Frontal cortex (tissue), 3 donors: ENCODE measurements at regions not wholly inside any gene's neighbourhood (a gene's known extent, or its start where the extent isn't known, plus 50 kb on each side); places are given as distances from the start of the nearest gene placed in this dataset.
A peak's percentile ranks its signal among the peaks of the same experiment; 100 is the strongest.
"Not testable (repeated sequence)": the region's sequence is repeated elsewhere in the genome, so short reads cannot be mapped to it uniquely, and the experiment has no call there.

ENCODE experiments used
- DNase-seq, 2 donors: peaks; one replicate each; pipeline ENCODE4 v3.0.0; 2012; ENCODE audit warnings: low spot score in 2 of 2
- FAIRE-seq: peaks from 2 replicates; lab custom pipeline; 2012; peaks lifted over from hg19 to GRCh38; lab: Jason Lieb, UNC
- donor health status: control.
- donor health status: control.
- donor health status: control.

- DNase-seq (no peak), FAIRE-seq (no peak)
Measured at GRCh38 chr22:48307931-48308330, 1519.7 kb downstream of the BRD1 start.

DNA sequence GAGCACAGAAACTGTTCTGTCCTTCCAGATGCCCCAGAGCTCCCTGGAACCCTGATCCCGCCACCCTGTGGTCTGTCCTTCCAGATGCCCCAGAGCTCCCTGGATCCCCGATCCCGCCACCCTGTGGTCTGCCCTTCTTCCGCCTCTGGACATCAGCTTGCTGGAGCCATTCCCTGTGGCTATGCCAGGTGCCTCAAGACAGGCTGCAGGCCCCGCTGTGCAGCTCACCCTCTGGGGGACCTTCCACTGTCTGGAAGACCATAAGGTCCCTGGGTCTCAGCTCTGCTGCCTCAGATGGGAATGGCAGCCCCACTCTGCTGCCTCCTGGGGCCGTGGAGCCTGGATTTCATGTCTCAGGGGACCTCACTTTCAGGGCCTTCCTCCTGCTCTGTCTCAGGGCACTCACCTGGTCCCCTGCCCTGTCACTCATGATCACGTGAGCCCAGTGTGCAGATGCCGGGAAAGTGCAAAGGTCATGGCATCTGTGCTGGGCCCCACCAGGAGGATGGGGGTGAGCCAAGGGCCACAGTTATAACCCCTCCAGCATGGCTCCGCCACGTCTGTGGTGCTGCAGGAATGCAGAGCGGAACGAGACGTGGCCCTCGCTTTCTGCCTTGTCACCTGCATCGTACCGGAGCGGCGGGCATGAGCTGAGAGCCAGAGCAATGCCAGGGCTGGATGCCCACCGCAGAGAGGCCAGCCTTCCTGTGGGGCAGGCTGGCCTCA is 1520.7 kb downstream of the BRD1 start:
- FAIRE-seq: no peak
- no peak for DNase-seq

DNA sequence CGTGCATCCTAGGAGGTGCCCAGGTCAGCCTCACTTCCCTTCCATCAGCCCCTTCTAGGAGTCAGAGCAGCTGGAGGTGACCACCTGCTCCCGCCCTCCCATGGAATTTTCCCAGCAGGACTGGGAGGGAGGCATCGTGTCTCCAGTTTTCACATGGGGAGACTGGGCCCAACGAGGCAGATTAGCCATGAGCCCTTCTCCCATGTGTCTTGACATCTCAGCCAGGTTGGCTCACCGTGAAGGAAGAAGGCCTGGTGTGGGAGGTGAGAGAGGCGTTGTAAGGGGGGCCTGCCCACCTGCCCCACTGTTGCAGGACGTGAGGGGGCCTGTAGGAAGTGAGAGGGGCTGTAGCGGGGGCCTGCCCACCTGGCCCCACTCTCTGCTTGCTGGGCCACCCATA is 1521.4 kb downstream of the BRD1 start:
- no peak for FAIRE-seq
- no peak for DNase-seq

GRCh38 chr22:48305726-48306235 is 1521.9 kb downstream of the BRD1 start:
- no peak for DNase-seq
- FAIRE-seq: no peak

- no peak for FAIRE-seq
- DNase-seq: no peak
Measured at GRCh38 chr22:48303369-48303725, 1524.3 kb downstream of the BRD1 start.

- FAIRE-seq (no peak), DNase-seq (no peak)
Measured at GRCh38 chr22:48302657-48303368, 1524.9 kb downstream of the BRD1 start.

DNA sequence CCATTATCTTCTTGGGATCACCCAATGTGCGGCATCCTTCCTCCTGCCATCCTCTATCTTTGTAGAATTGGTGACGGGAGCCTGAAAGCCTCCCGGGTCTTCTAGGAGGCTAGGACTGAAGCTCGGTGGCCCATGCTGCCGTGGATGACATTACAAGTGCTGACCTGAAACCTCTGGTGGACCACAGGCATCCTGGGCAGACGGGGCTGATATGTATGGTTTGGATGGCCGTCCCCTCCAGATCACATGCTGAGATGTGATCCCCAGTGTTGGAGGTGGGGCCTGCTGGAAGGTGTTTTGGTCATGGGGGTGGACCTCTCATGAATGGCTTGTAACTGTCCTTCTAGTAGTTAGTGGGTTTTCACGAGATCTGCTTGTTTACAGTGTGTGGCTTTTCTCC is 1525.8 kb downstream of the BRD1 start:
- FAIRE-seq (no peak), DNase-seq (no peak)

DNA sequence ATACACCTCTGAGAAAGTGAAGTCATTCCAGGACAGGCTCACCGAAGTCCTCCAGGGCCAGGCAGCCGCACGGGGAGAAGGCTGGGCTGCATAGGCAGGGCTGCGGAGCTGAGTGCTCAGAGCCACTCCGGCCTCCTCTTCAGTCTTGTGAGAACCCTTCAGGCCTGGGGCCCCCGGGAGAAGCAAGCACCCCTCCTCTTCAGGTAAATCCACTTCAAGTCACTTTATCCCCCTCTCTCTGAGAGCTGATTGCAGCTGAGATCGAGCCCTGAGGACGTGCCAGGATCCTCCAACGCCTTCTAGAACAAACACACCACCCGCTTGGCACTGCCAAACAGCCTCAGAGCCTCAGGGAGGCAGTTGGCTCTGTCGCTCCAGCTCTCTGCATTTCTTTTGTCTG is 1526.3 kb downstream of the BRD1 start:
- FAIRE-seq (no peak), DNase-seq (no peak)

DNA sequence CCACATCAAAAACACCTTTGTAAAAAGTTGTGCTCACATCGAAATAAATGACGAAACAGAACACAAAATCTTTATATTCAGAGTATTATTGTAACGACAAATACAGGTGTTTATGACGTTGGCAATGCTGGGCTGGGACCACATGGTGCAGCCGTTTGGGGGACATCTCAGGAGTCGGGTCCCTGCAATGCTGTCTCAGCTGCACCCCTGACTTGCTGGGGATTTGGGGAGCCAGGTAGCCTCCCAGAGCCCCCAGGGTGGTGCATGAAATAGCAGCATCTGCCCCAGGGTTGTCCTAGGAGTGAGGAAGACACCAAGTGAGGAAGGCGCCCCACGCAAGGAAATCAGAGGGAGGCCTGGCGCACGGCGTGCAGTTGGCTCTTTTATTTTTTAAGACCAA is 1526.8 kb downstream of the BRD1 start:
- DNase-seq (no peak), FAIRE-seq (no peak)

DNA sequence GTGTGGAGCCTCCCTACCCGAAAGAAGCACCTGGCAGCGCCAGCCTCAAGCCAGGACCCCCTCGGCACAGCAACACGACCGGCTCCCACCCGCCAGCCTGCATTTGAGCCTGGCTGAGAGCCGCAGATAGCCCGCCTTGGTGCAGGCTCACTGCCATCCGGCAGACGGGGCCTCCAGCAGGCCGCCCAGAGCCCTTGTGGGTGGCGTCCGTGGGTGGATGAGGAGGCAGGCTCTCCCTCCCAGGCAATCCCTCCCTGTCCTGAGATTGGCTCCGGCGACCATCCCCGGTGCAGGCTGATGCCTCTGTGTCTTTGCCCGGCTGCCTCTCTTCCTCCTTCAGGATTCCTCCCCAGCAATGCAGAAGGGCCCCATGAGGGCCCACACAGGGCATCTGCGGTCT is 1527.9 kb downstream of the BRD1 start:
- no peak for DNase-seq

GRCh38 chr22:48299124-48299523 is 1528.5 kb downstream of the BRD1 start:
- DNase-seq (no peak), FAIRE-seq (no peak)

More for the DNA sequence above, 1527.9 kb downstream of the BRD1 start:
- FAIRE-seq: no peak

DNA sequence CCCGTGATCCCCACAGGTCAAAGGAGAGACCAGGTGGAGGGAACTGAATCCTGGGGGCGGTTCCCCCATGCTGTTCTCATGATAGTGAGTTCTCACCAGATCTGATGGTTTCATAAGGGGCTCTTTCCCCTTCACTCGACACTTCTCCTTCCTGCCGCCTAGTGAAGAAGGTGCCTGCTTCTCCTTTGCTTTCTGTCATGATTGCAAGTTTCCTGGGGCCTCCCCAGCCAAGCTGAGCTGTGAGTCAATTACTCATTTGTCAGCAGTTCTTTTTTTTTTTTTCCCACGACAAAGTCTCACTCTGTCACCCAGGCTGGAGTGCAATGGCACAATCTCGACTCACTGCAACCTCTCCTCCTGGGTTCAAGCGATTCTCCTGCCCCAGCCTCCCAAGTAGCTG is 1530.4 kb downstream of the BRD1 start:
- FAIRE-seq: no peak
- DNase-seq: no peak

GRCh38 chr22:48289954-48290353 is 1527.5 kb downstream of the TBC1D22A start:
- DNase-seq, FAIRE-seq: not testable (repeated sequence)

- DNase-seq (no peak), FAIRE-seq (no peak)
Measured at GRCh38 chr22:48288376-48288940, 1526.0 kb downstream of the TBC1D22A start.

GRCh38 chr22:48287031-48287430 is 1524.6 kb downstream of the TBC1D22A start:
- FAIRE-seq: no peak
- no peak for DNase-seq

- DNase-seq (no peak), FAIRE-seq (no peak)
Measured at GRCh38 chr22:48284671-48285070, 1522.2 kb downstream of the TBC1D22A start.

- FAIRE-seq: no peak
Measured at GRCh38 chr22:48282804-48283203, 1520.4 kb downstream of the TBC1D22A start.

DNA sequence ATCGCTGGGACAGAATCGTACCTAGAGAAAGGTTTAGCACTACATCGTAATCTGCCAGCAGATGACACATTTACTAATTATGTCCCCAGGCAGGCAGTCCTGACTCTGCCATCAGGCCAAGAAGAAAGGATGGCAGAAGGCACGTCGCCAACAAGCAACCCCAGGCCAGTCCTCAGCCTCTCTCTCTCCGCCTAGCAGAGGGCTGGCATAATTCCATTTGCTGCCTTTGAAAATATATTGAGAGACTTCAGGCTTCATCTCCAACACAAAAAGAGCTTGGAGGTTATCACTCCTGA is 1517.0 kb downstream of the TBC1D22A start:
- FAIRE-seq: no peak

More at GRCh38 chr22:48282804-48283203, 1520.4 kb downstream of the TBC1D22A start:
- DNase-seq: no peak

GRCh38 chr22:48278620-48279460 is 1516.4 kb downstream of the TBC1D22A start:
- DNase-seq: no peak
- no peak for FAIRE-seq

More for the DNA sequence above, 1517.0 kb downstream of the TBC1D22A start:
- DNase-seq: no peak

DNA sequence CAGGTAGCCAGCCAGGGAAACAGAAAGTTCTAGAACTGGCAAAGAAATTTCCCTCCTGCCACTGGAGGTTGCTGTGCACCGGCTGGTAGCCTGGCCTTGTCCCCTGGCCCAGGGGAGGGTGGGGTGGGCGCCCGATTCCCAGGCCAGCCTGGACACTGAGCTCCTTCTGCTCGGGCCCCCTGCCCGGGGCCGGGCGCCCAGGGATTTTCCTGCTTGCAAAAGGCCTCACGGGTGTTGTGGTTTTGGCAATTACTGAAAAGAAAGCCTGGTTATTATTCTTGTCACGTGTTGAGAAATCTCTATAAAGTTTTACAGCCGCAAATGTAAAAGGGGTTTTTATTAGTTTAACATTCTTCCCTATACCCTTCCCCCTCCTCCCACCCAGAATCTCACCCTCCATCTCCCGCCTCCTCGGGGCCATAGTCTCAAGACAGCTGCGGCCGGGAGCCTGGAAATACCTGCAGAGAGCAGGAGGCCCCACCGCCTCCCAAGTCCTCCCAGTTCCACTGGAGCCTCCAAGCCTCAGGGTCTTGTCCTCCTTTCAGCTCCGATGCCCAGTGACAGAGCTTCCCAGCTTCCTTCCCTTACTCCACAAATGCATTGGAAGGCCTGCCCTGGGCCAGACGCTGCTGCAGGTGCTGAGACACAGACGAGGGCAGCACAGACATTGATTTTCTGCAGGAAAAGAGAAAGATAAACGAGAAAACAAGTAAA is 1515.6 kb downstream of the TBC1D22A start:
- peak in 1 of 2 donors; percentile 46 for DNase-seq
- no peak for FAIRE-seq
